Activated naive CD8-positive, alpha-beta T cell (primary cell): ENCODE measurements at regions not wholly inside any gene's neighbourhood (a gene's known extent, or its start where the extent isn't known, plus 50 kb on each side); places are given as distances from the start of the nearest gene placed in this dataset.

Source experiments
- H3K27ac Mint-ChIP-seq: one replicate; pipeline ENCODE4 v1.8.0; 2021; ENCODE audit warnings: mixed read lengths
- H3K27me3 Mint-ChIP-seq: one replicate; pipeline ENCODE4 v1.8.0; 2021; ENCODE audit warnings: mixed read lengths
- H3K36me3 Mint-ChIP-seq: one replicate; pipeline ENCODE4 v1.8.0; 2021; ENCODE audit warnings: mixed read lengths
- H3K4me1 Mint-ChIP-seq: one replicate; pipeline ENCODE4 v1.8.0; 2021; ENCODE audit warnings: low read depth, mixed read lengths
- H3K4me3 Mint-ChIP-seq: one replicate; pipeline ENCODE4 v1.8.0; 2021; ENCODE audit warnings: mild to moderate bottlenecking, mixed read lengths
- H3K9me3 Mint-ChIP-seq: one replicate; pipeline ENCODE4 v1.8.0; 2021; ENCODE audit warnings: low read depth, mixed read lengths

DNA sequence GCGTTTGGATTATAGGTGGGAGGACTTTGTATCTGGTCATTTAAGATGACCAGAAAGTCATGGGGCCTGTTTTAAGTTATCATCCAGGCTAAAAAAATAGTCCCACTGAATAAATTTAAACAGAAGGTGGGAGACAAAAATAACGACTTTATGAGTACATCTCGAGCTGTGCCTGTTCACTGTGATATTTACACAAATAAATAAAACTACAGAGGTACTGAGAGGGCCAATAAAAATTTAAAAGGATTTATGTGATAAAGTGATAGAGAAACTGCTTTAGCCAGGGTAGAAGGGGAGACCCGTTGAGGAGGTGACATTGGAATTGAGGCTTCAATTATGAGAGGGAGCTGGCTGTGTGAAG, 53.4 kb upstream of the PMEPA1 start:
- Mint-ChIP-seq H3K27me3 (peaks cover 1% of the 10 kb centered on the region), H3K4me3 (no peak overlapping the region), H3K27ac (no peak overlapping the region), H3K9me3 (no peaks in the 10 kb centered on the region), H3K36me3 (no peaks in the 10 kb centered on the region), H3K4me1 (no peaks in the 10 kb centered on the region)

DNA sequence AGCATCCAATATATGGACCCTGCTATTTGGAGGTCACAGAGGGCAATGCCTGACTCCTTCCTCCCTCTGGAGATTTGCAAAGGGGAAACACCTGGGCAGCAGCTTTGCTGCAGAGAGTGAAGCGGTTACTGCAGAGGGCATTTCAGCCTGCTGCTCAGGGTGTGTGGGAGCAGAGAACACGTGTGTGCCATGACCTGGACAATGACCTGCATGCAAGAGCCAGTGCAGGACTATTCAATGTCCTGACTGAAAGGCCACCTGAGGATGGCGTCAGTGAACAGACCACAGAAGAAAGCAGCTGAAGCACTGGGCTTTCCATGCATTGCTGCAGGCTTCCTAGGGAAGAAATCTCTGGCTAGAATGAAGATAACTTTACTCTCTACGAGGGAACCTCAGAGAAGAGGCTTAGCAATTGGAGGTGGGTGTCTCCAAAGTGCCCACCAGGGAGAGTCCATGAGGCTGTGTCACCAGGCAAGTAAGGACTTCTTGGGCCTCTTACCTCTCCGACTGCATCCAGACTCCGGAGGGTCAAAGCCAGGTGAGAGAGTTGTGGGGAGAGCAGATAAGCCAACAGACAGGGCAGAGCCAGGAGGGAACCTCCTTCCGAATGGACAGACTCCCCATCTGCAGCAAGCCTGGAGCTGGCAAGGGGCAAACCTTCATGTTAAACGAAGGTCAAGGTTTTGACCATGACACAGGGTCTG, 52.9 kb upstream of the PMEPA1 start:
- no peaks in the 10 kb centered on the region for H3K36me3 Mint-ChIP-seq
- H3K4me1 Mint-ChIP-seq = no peaks in the 10 kb centered on the region
- H3K27me3 Mint-ChIP-seq = peaks cover 1% of the 10 kb centered on the region
- H3K9me3 Mint-ChIP-seq = no peaks in the 10 kb centered on the region
- no peak overlapping the region for H3K4me3 Mint-ChIP-seq
- H3K27ac Mint-ChIP-seq = no peak overlapping the region

GRCh38 chr20:57761413-57761734, 51.6 kb upstream of the PMEPA1 start:
- H3K27me3 Mint-ChIP-seq = peaks cover 1% of the 10 kb centered on the region
- H3K36me3 Mint-ChIP-seq = no peaks in the 10 kb centered on the region
- no peaks in the 10 kb centered on the region for H3K9me3 Mint-ChIP-seq
- H3K4me3 Mint-ChIP-seq = no peak overlapping the region
- H3K27ac Mint-ChIP-seq = no peak overlapping the region
- no peaks in the 10 kb centered on the region for H3K4me1 Mint-ChIP-seq

GRCh38 chr20:57760698-57761412, 51.0 kb upstream of the PMEPA1 start:
- Mint-ChIP-seq H3K9me3 (no peaks in the 10 kb centered on the region), H3K36me3 (no peaks in the 10 kb centered on the region)

GRCh38 chr20:57759724-57760123, 49.9 kb upstream of the PMEPA1 start:
- Mint-ChIP-seq H3K27me3 (peaks cover 4% of the 10 kb centered on the region), H3K9me3 (no peaks in the 10 kb centered on the region), H3K36me3 (no peaks in the 10 kb centered on the region), H3K4me1 (no peaks in the 10 kb centered on the region), H3K27ac (no peak overlapping the region), H3K4me3 (no peak overlapping the region)

More at GRCh38 chr20:57760698-57761412, 51.0 kb upstream of the PMEPA1 start:
- Mint-ChIP-seq H3K4me1 (no peaks in the 10 kb centered on the region), H3K27ac (no peak overlapping the region), H3K27me3 (peaks cover 1% of the 10 kb centered on the region), H3K4me3 (no peak overlapping the region)
